ENCODE measurements at regions not wholly inside any gene's neighbourhood (a gene's known extent, or its start where the extent isn't known, plus 50 kb on each side); places are given as distances from the start of the nearest gene placed in this dataset.
"Not testable (repeated sequence)": the region's sequence is repeated elsewhere in the genome, so short reads cannot be mapped to it uniquely, and the experiment has no call there.

DNA sequence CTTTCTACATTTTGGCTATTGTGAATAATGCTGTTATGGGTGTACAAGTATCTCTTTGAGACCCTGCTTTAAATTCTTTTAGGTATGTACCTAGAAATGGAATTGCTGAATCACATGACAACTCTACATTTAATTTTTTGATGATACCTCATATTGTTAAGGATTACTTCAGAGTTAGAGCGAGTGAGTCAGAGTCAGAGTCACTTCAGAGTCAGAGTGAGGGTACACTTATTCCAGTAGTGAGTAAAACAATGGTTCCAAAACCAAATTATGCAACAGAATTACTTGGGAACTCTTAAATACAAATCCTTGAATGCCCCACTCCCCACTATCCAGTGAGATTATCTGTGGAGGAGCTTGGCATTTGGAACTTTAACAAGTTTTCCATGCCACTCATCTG, 50.3 kb upstream of the SNRK start:
- Histone ChIP-seq H3K27me3 (ENCODE audit: control insufficient read depth, insufficient read depth, low read length) (no peaks in the 10 kb centered on the region), H3K36me3 (ENCODE audit: control insufficient read depth, insufficient read depth, low read length) (no peaks in the 10 kb centered on the region), H3K4me3 (ENCODE audit: low read depth, low read length) (no peak overlapping the region)
- peak; percentile 87 for DNase-seq (ENCODE audit: low read depth)
- TF ChIP-seq, protein P1, sequence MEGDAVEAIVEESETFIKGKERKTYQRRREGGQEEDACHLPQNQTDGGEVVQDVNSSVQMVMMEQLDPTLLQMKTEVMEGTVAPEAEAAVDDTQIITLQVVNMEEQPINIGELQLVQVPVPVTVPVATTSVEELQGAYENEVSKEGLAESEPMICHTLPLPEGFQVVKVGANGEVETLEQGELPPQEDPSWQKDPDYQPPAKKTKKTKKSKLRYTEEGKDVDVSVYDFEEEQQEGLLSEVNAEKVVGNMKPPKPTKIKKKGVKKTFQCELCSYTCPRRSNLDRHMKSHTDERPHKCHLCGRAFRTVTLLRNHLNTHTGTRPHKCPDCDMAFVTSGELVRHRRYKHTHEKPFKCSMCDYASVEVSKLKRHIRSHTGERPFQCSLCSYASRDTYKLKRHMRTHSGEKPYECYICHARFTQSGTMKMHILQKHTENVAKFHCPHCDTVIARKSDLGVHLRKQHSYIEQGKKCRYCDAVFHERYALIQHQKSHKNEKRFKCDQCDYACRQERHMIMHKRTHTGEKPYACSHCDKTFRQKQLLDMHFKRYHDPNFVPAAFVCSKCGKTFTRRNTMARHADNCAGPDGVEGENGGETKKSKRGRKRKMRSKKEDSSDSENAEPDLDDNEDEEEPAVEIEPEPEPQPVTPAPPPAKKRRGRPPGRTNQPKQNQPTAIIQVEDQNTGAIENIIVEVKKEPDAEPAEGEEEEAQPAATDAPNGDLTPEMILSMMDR (IDR thresholded peaks at IDR 0.05; ENCODE audit: insufficient read depth, low read length, severe bottlenecking): no peak
- FAIRE-seq: no peak

DNA sequence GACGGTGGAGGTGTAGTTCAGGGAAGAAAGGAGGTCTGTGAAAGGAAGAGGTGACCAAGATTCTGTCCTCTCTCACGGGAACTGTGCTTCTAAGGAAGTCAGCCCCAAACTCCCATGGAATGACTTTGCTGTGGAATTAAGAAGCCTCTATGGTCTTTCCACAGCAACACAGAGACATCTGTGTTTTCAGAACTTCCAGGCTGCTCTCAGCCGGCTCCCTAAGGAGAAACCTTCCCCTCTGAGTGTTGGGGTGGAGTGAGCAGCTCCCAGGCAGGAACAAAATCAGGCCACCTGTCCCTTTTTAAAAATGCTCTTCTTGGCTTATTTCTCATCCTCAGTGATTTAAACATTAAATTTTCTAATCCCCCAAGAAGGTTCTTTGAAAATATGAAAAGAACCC, 53.3 kb upstream of the SNRK start:
- no peaks in the 10 kb centered on the region for H3K27me3 ChIP-seq (ENCODE audit: control insufficient read depth, insufficient read depth, low read length)
- no peaks in the 10 kb centered on the region for H3K36me3 ChIP-seq (ENCODE audit: control insufficient read depth, insufficient read depth, low read length)
- FAIRE-seq: no peak
- H3K4me3 ChIP-seq (ENCODE audit: low read depth, low read length): no peak overlapping the region
- no peak for DNase-seq (ENCODE audit: low read depth)
- TF ChIP-seq, protein P1 (IDR thresholded peaks at IDR 0.05; ENCODE audit: insufficient read depth, low read length, severe bottlenecking): no peak

DNA sequence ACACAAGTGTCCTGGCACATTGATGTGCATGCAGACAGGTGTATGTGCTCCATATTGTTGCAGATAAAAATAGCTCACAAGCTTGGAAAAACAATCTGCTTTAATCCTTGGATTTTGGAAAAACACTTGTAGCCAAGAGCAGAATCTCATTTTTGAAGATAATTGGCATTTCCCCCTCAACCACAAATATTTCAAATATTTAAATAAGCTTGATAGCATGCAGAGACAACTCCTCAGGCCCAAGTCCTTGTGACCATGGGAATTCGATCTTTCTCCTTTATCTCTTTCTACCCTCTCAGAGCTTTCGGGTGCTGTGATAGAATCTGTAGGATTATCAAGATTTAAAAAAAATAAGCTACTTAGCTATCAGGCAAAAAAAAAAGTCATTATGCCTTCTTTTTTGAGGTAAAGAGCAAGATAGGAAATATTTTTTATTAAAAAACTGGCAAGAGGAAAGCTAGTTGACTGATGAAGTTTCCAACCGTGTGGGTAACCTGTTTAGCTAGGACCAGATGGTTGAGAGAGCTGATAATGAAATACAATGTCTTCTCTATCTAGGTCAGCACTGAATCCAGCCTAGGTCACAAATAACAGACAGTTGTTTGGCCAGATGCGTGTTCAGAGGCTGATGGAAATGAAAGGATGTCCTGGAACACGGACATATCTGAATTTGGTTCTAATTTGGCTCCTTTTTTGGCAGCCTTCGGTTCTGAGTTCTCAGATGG, 54.9 kb upstream of the SNRK start:
- TF ChIP-seq, protein P1 (IDR thresholded peaks at IDR 0.05; ENCODE audit: insufficient read depth, low read length, severe bottlenecking): no peak
- DNase-seq (ENCODE audit: low read depth) (no peak), FAIRE-seq (no peak)
- Histone ChIP-seq H3K36me3 (ENCODE audit: control insufficient read depth, insufficient read depth, low read length) (no peaks in the 10 kb centered on the region), H3K4me3 (ENCODE audit: low read depth, low read length) (no peak overlapping the region), H3K27me3 (ENCODE audit: control insufficient read depth, insufficient read depth, low read length) (no peaks in the 10 kb centered on the region)

DNA sequence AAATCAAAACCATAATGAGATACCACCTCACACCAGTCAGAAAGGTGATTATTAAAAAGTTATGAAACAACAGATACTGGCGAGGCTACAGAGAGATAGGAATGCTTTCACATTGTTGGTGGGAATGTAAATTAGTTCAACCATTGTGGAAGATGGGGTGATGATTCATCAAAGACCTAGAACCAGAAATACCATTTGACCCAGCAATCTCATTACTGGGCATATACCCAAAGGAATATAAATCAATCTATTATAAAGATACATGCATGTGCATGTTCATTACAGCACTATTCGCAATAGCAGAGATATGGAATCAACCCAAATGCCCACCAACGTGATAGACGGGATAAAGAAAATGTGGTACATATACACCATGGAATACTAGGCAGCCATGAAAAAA, 56.5 kb upstream of the SNRK start:
- not testable (repeated sequence) for H3K36me3 ChIP-seq (ENCODE audit: control insufficient read depth, insufficient read depth, low read length); H3K27me3 ChIP-seq (ENCODE audit: control insufficient read depth, insufficient read depth, low read length); H3K4me3 ChIP-seq (ENCODE audit: low read depth, low read length); FAIRE-seq
- DNase-seq (ENCODE audit: low read depth): peak; percentile 27

DNA sequence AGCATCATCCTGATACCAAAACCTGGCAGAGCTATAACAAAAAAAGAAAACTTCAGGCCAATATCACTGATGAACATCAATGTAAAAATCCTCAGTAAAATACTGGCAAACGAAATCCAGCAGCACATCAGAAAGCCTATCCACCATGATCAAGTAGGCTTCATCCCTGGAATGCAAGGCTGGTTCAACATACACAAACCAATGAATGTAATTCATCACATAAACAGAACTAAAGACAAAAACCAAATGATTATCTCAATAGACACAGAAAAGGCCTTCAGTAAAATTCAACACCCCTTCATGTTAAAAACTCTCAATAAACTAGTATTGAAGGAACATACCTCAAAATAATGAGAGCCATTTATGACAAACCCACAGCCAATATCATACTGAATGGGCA, 58.7 kb upstream of the SNRK start:
- not testable (repeated sequence) for H3K27me3 ChIP-seq (ENCODE audit: control insufficient read depth, insufficient read depth, low read length); DNase-seq (ENCODE audit: low read depth); H3K4me3 ChIP-seq (ENCODE audit: low read depth, low read length); H3K36me3 ChIP-seq (ENCODE audit: control insufficient read depth, insufficient read depth, low read length); FAIRE-seq

DNA sequence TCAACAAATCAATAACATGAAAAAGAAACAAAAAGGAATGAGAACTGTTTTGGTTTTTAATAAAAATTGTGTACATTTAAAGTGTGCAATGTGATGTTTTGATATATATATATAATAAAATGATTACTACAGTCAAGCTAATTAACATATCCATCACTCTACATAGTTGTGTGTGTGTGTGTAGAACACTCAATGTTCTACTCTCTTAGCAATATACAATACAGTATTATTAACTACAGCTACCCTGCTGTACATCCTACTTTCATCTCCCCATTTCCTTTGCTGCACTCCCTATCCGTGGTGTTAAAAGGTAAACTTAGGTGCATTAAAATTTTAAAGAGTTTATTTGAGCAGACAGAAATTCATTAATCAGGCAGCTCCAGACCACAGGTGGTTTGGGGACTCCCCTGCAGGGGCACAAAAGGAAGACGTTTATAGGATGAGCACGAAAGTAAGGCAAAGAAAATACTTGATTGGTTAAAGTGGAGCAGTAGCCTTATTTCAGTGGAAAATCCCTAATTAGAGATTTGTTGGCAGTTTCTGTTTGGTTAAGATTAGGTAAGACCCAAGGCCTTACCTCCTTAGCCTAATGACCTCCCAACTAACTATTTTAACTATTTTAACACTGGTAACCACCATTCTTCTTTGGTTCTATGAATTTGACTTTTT, 61.8 kb upstream of the SNRK start:
- Histone ChIP-seq H3K4me3 (ENCODE audit: low read depth, low read length) (no peak overlapping the region), H3K27me3 (ENCODE audit: control insufficient read depth, insufficient read depth, low read length) (no peaks in the 10 kb centered on the region), H3K36me3 (ENCODE audit: control insufficient read depth, insufficient read depth, low read length) (no peaks in the 10 kb centered on the region)
- FAIRE-seq (no peak), DNase-seq (ENCODE audit: low read depth) (no peak)
- TF ChIP-seq, protein P1 (IDR thresholded peaks at IDR 0.05; ENCODE audit: insufficient read depth, low read length, severe bottlenecking): no peak
